ENCODE measurements at regions not wholly inside any gene's neighbourhood (a gene's known extent, or its start where the extent isn't known, plus 50 kb on each side); places are given as distances from the start of the nearest gene placed in this dataset.

DNA sequence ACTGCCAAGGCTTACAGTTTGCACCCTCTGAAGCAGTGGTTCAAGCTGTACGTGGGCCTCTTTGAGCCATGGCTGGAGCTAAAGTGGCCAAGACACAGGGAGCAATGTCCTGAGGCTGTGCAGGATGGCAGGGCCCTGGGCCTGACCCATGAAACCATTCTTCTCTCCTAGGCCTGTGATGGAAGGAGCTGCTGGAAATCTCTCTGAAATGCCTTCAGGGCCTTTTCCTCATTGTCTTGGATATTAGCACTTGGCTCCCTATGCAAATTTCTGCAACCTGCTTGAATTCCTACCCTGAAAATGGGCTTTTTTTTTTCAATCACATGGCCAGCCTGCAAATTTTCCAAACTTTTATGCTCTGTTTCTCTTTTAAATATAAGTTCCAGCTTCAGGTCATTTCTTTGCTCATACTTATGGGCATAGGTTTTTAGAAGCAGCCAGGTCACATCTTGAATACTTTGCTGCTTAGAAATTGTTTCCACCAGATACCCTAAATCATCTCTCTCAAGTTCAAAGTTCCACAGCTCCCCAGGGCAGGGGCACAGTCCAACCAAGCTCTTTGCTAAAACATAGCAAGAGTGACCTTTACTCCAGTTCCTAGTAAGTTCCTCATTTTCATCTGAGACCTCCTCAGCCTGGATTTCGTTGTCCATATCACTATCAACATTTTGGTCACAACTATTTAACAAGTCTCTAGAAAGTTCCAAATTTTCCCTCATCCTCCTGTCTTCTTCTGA, 138.3 kb downstream of the OSTF1 start:
- TF ChIP-seq CTCF (IDR thresholded peaks at IDR 0.05; ENCODE audit: poor library complexity) (no peak), EZH2phosphoT487 (IDR thresholded peaks at IDR 0.05; ENCODE audit: low read depth, severe bottlenecking, unreplicated experiment) (no peak), EZH2 (IDR thresholded peaks at IDR 0.05; ENCODE audit: borderline replicate concordance) (no peak)

Measured in hepatocyte (in vitro differentiated cells).